ENCODE measurements at regions not wholly inside any gene's neighbourhood (a gene's known extent, or its start where the extent isn't known, plus 50 kb on each side); places are given as distances from the start of the nearest gene placed in this dataset.

DNA sequence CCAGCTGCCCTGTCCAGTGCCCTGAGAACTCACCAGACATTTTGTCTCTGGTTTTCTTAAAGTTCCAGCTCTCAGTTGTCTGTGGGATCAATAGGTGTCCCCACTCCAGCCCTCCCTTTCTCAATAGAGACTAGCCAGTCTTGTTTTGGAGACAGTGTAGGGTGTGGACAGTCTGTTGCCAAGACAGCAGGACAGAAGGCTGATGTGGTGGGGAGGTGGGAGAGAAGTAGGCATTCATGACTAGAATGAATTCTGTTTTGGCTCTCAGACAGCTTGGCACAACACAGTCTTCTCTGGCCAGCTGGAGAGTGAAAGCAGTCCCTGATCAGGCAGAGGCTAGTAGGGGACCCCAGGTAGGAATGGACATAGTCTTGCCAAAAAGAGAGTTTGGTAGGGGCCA, 467.0 kb upstream of the PODXL start:
- in situ Hi-C loops (cut with MboI), result no loop called here
- no peak overlapping the region for H3K27ac ChIP-seq (ENCODE audit: extremely low read depth, low read depth, low read length)
- BruUV-seq (replicated peaks), result no TSS peak
- ChIA-PET CTCF (ENCODE audit: low intra/inter-chr PET ratio) (no interaction called here), POLR2A (interaction anchor here (1.0 kb wide), 1 partner anchor 12 kb away, joined by 3 read pairs; no protein-coding TSS in a partner anchor)
- ATAC-seq, result no peak
- H3K9me1 ChIP-seq (ENCODE audit: control insufficient read depth, insufficient read depth, low read length), result no peaks in the 10 kb centered on the region
- TF ChIP-seq ZNF76 (CRISPR knock-in tag; IDR thresholded peaks at IDR 0.05; ENCODE audit: borderline replicate concordance), result no peak
- TF ChIP-seq, protein P1, sequence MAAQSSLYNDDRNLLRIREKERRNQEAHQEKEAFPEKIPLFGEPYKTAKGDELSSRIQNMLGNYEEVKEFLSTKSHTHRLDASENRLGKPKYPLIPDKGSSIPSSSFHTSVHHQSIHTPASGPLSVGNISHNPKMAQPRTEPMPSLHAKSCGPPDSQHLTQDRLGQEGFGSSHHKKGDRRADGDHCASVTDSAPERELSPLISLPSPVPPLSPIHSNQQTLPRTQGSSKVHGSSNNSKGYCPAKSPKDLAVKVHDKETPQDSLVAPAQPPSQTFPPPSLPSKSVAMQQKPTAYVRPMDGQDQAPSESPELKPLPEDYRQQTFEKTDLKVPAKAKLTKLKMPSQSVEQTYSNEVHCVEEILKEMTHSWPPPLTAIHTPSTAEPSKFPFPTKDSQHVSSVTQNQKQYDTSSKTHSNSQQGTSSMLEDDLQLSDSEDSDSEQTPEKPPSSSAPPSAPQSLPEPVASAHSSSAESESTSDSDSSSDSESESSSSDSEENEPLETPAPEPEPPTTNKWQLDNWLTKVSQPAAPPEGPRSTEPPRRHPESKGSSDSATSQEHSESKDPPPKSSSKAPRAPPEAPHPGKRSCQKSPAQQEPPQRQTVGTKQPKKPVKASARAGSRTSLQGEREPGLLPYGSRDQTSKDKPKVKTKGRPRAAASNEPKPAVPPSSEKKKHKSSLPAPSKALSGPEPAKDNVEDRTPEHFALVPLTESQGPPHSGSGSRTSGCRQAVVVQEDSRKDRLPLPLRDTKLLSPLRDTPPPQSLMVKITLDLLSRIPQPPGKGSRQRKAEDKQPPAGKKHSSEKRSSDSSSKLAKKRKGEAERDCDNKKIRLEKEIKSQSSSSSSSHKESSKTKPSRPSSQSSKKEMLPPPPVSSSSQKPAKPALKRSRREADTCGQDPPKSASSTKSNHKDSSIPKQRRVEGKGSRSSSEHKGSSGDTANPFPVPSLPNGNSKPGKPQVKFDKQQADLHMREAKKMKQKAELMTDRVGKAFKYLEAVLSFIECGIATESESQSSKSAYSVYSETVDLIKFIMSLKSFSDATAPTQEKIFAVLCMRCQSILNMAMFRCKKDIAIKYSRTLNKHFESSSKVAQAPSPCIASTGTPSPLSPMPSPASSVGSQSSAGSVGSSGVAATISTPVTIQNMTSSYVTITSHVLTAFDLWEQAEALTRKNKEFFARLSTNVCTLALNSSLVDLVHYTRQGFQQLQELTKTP (IDR thresholded peaks at IDR 0.05; ENCODE audit: low read depth in 1 of 2, partially characterized antibody in 2 of 2), result no peak
- no peak for TF ChIP-seq FOXK1 (CRISPR knock-in tag; IDR thresholded peaks at IDR 0.05; ENCODE audit: borderline replicate concordance)
- no peak for TF ChIP-seq ARHGAP35 (IDR thresholded peaks at IDR 0.05; ENCODE audit: partially characterized antibody)
- TF ChIP-seq MTA2 (IDR thresholded peaks at IDR 0.05; ENCODE audit: low read depth), result no peak
- no peak for TF ChIP-seq NR4A1 (CRISPR knock-in tag; IDR thresholded peaks at IDR 0.05)
- no peak for TF ChIP-seq NR4A1 (tag; IDR thresholded peaks at IDR 0.05)
- TF ChIP-seq MAFK (IDR thresholded peaks at IDR 0.05; ENCODE audit: low read length), result no peak
- TF ChIP-seq, protein P2, sequence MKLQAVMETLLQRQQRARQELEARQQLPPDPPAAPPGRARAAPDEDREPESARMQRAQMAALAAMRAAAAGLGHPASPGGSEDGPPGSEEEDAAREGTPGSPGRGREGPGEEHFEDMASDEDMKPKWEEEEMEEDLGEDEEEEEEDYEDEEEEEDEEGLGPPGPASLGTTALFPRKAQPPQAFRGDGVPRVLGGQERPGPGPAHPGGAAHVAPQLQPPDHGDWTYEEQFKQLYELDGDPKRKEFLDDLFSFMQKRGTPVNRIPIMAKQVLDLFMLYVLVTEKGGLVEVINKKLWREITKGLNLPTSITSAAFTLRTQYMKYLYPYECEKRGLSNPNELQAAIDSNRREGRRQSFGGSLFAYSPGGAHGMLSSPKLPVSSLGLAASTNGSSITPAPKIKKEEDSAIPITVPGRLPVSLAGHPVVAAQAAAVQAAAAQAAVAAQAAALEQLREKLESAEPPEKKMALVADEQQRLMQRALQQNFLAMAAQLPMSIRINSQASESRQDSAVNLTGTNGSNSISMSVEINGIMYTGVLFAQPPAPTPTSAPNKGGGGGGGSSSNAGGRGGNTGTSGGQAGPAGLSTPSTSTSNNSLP (IDR thresholded peaks at IDR 0.05; ENCODE audit: borderline replicate concordance, low read depth, low read length), result no peak
- no peak for TF ChIP-seq KLF6 (CRISPR knock-in tag; IDR thresholded peaks at IDR 0.05; ENCODE audit: borderline replicate concordance)
- no peak for TF ChIP-seq MEF2D (tag; conservative IDR thresholded peaks at IDR 0.05; ENCODE audit: low read depth)
- TF ChIP-seq RAD51 (IDR thresholded peaks at IDR 0.05; ENCODE audit: borderline replicate concordance, low read depth), result no peak
- no peak for TF ChIP-seq ZNF212 (CRISPR knock-in tag; IDR thresholded peaks at IDR 0.05)
- no peak for TF ChIP-seq U2AF2 (optimal IDR thresholded peaks at IDR 0.05; ENCODE audit: low read depth, low read length)
- H3K27me3 ChIP-seq (ENCODE audit: control insufficient read depth in 2 of 2, insufficient read depth in 2 of 2, low read length in 2 of 2), result no peaks in the 10 kb centered on the region; a peak in 1 of 5 replicates
- no peaks in the 10 kb centered on the region for H4K20me1 ChIP-seq (replicated peaks; ENCODE audit: control insufficient read depth, insufficient read depth, low read length)
- no peak overlapping the region for H3K4me3 ChIP-seq
- no peaks in the 10 kb centered on the region for H3K36me3 ChIP-seq (ENCODE audit: control insufficient read depth, insufficient read depth, low read length)
- H3K79me2 ChIP-seq (ENCODE audit: control insufficient read depth, insufficient read depth, low read length), result no peaks in the 10 kb centered on the region
- no peak for DNase-seq (ENCODE audit: extremely low read depth in 1 of 4, low spot score in 3 of 4)
- H3K9ac ChIP-seq (ENCODE audit: insufficient read depth in 1 of 2, low read depth in 2 of 2, low read length in 2 of 2), result no peak overlapping the region
- FAIRE-seq, result no peak
- no peak overlapping the region for H3K4me2 ChIP-seq (ENCODE audit: insufficient read depth, low read length)
- no peak overlapping the region for H2AFZ ChIP-seq (ENCODE audit: low read depth, low read length)
- no peaks in the 10 kb centered on the region for H3K4me1 ChIP-seq (replicated peaks in 1 of 2; ENCODE audit: control insufficient read depth in 2 of 2, insufficient read depth in 2 of 2, low read length in 2 of 2)
- intact Hi-C loops (cut with micrococcal nuclease), result no loop called here
- H3K9me3 ChIP-seq (replicated peaks; ENCODE audit: control insufficient read depth, insufficient read depth, low read depth, low read length), result no peaks in the 10 kb centered on the region
